Kidney (tissue), 13 donors: ENCODE measurements at regions not wholly inside any gene's neighbourhood (a gene's known extent, or its start where the extent isn't known, plus 50 kb on each side); places are given as distances from the start of the nearest gene placed in this dataset.

Experiments used
- DNase-seq, 5 donors: peaks; one replicate each; pipeline ENCODE4 v3.0.0-alpha.2; 2013 to 2020
- FAIRE-seq: peaks from 2 replicates; lab custom pipeline; 2012; peaks lifted over from hg19 to GRCh38; lab: Jason Lieb, UNC
- H3K27ac ChIP-seq, 2 donors: one replicate each; pipeline ENCODE4 v1.7.0; 2013; ENCODE audit warnings: low read depth in 2 of 2, low read length in 2 of 2, inconsistent platforms in 1 of 2
- H3K27me3 ChIP-seq: one replicate; pipeline ENCODE4 v1.7.1; 2013; ENCODE audit warnings: low read length, inconsistent platforms; ENCODE audit not compliant: control insufficient read depth, insufficient read depth
- H3K36me3 ChIP-seq, 3 donors: one replicate each; pipeline versions ENCODE4 v1.7.0 to v1.7.1; 2013; ENCODE audit warnings: low read length in 3 of 3, control low read depth in 1 of 3, inconsistent platforms in 1 of 3; ENCODE audit not compliant: insufficient read depth in 3 of 3, control insufficient read depth in 2 of 3
- H3K4me1 ChIP-seq, 3 donors: one replicate each; pipeline versions ENCODE4 v1.7.0 to v1.7.1; 2013; ENCODE audit warnings: low read length in 3 of 3, inconsistent platforms in 1 of 3, low read depth in 1 of 3; ENCODE audit not compliant: control insufficient read depth in 2 of 3, insufficient read depth in 2 of 3
- H3K4me3 ChIP-seq, 3 donors: one replicate each; pipeline versions ENCODE4 v1.7.0 to v1.8.1; 2013; ENCODE audit warnings: low read length in 3 of 3, control low read depth in 1 of 3, inconsistent platforms in 1 of 3
- H3K9ac ChIP-seq, 3 donors: one replicate each; pipeline versions ENCODE4 v1.7.0 to v1.7.1; 2013; ENCODE audit warnings: low read length in 3 of 3, control low read depth in 1 of 3, inconsistent platforms in 1 of 3
- H3K9me3 ChIP-seq, 3 donors: one replicate each; pipeline versions ENCODE4 v1.7.0 to v1.7.1; 2013; ENCODE audit warnings: low read length in 3 of 3, control low read depth in 1 of 3, inconsistent platforms in 1 of 3; ENCODE audit not compliant: control insufficient read depth in 2 of 3, insufficient read depth in 1 of 3
- intact Hi-C: fragments of 100-400 bp; cut with DNase I; formaldehyde crosslinking; loops from one replicate; pipeline ENCODE4 v1.11.1; 2022
- TF ChIP-seq, protein P1 (sequence below): IDR thresholded peaks from 3 replicates; pipeline ENCODE4 v1.5.1; 2012; ENCODE audit warnings: mild to moderate bottlenecking, moderate library complexity, borderline replicate concordance; ENCODE audit not compliant: insufficient read depth; ENCODE audit errors: extremely low read depth
- donor health status: control.
- donor health status: control.
- donor health status: control.
- donor health status: control.
- donor health status: control.
- donor health status: DM: yes; HTN: yes; CAD: no.
- donor health status: Normal renal cell carcinoma (clear cell type).

DNA sequence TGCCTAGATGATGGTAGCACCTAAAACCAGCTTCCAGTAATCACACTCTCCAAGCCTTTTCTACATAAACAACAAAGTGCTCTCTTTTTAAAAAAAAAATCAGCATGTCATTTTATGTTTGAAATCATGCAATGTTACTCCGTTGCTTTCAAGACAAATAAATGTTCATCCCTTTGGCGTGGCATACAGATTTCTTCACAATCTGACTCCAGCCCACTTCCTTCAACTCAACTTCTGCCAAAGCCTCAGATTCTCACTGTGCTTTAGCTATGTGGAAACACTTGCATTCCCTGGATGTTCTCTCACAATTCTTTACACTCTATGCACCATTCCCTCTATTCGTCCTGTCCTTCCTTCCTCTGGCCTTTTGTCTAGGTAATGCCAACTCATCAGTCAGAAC, 206.3 kb upstream of the BLID start:
- Histone ChIP-seq H3K36me3 (no peaks in the 10 kb centered on the region), H3K4me3 (no peak overlapping the region), H3K4me1 (peaks cover 0 to 7% (median 0%) of the 10 kb centered on the region in 3 donors), H3K27ac (no peak overlapping the region), H3K9ac (no peak overlapping the region), H3K27me3 (no peaks in the 10 kb centered on the region), H3K9me3 (no peaks in the 10 kb centered on the region)
- intact Hi-C loops, result no loop called here
- TF ChIP-seq, protein P1, sequence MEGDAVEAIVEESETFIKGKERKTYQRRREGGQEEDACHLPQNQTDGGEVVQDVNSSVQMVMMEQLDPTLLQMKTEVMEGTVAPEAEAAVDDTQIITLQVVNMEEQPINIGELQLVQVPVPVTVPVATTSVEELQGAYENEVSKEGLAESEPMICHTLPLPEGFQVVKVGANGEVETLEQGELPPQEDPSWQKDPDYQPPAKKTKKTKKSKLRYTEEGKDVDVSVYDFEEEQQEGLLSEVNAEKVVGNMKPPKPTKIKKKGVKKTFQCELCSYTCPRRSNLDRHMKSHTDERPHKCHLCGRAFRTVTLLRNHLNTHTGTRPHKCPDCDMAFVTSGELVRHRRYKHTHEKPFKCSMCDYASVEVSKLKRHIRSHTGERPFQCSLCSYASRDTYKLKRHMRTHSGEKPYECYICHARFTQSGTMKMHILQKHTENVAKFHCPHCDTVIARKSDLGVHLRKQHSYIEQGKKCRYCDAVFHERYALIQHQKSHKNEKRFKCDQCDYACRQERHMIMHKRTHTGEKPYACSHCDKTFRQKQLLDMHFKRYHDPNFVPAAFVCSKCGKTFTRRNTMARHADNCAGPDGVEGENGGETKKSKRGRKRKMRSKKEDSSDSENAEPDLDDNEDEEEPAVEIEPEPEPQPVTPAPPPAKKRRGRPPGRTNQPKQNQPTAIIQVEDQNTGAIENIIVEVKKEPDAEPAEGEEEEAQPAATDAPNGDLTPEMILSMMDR, result no peak
- FAIRE-seq (no peak), DNase-seq (no peak)

- TF ChIP-seq, protein P1, result no peak
- Histone ChIP-seq H3K27me3 (no peaks in the 10 kb centered on the region), H3K4me1 (peaks cover 0 to 7% (median 0%) of the 10 kb centered on the region in 3 donors), H3K9ac (no peak overlapping the region), H3K27ac (no peak overlapping the region), H3K36me3 (no peaks in the 10 kb centered on the region), H3K9me3 (no peaks in the 10 kb centered on the region), H3K4me3 (no peak overlapping the region)
- peak in 3 of 5 donors; percentile 41 to 76 (median 69) for DNase-seq
- intact Hi-C loops, result no loop called here
- FAIRE-seq, result no peak
These were observed 204.7 kb upstream of the BLID start for GRCh38 chr11:122320671-122321070.

DNA sequence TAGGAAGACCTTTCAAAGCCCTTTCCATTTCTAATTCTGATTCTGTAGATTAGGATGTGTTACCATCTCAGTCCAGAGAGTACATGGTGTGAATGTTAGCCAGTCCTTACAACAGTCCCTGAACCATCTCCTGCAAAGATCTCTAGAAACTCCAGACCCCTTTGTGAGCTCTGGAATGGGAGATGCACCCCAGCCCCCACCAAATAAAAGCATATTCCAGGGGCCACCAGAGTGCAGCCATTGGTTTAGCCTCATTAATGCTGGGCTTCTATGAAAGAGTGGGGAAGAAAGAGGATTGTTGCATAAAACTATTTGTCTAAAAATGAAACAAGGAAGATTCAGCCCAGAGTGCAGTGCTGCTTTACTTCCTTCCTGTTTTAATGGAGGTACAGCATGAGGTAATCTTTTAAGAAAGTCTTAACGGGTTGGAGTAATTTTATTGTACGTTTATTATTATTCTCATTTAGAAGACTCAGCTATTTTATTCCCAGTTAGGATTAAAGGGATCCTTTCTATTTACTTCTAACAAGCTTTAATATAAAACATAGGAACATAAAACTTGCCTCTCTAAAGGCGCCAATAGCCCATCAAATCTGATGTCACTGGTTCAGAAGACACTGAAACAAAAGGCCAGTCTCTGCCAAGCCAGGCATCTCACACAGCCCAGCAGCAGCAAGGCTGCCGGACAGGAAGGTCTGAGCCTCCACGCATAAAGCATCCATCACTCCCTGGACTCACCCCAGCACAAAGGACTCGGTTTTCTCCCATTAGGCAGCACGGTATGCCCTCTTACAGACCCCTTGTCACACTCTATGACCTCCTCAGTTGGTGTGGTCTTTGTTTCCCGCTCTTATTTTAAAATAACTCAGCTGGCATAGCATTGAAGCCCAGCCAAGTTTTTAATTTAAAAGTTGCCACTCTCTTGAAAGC, 203.9 kb upstream of the BLID start:
- no peak overlapping the region for H3K9ac ChIP-seq
- intact Hi-C loops, result no loop called here
- no peak overlapping the region for H3K27ac ChIP-seq
- TF ChIP-seq, protein P1, result no peak
- no peak overlapping the region for H3K4me3 ChIP-seq
- no peaks in the 10 kb centered on the region for H3K36me3 ChIP-seq
- DNase-seq (peak in 4 of 5 donors; percentile 36 to 67 (median 56)), FAIRE-seq (no peak)
- H3K9me3 ChIP-seq, result no peaks in the 10 kb centered on the region
- H3K4me1 ChIP-seq, result peaks cover 0 to 7% (median 0%) of the 10 kb centered on the region in 3 donors
- no peaks in the 10 kb centered on the region for H3K27me3 ChIP-seq
